OCI-LY7 (cell line): ENCODE measurements at regions not wholly inside any gene's neighbourhood (a gene's known extent, or its start where the extent isn't known, plus 50 kb on each side); places are given as distances from the start of the nearest gene placed in this dataset.
"Not testable (repeated sequence)": the region's sequence is repeated elsewhere in the genome, so short reads cannot be mapped to it uniquely, and the experiment has no call there.

Experiments used
- EZH2phosphoT487 ChIP-seq: fragments of 200-600 bp; sonication (generic); IDR thresholded peaks from 2 replicates; pipeline ENCODE4 v1.6.1; 2018; ENCODE audit warnings: low read depth, borderline replicate concordance, mild to moderate bottlenecking, mixed run types, antibody characterized with exemption, low read length, moderate library complexity, mixed read lengths
- TF ChIP-seq, protein P1 (sequence below): fragments of 200-600 bp; sonication (generic); conservative IDR thresholded peaks from 2 replicates; pipeline ENCODE4 v1.5.1; 2014; ENCODE audit warnings: mild to moderate bottlenecking, antibody characterized with exemption, low read length, moderate library complexity, mixed read lengths

DNA sequence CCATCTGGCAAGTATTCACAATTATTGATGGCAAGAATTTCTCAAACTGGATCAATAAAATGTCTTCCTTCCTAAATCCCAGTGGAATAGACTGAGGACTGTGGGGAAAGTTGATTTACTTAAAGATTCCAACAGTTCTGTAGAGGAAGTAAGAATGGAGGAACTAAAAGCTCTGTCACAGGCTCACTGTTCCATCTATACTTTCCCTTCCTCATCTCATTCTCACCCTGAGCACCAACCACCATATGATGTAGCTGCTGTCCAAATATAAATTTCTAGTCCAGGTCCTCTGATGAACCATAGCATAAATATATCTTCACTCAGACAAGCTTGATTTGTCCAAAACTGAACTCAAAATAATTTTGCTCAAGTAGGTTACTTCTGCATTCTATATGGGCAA, 786.9 kb downstream of the TTLL7 start:
- TF ChIP-seq, protein P1, sequence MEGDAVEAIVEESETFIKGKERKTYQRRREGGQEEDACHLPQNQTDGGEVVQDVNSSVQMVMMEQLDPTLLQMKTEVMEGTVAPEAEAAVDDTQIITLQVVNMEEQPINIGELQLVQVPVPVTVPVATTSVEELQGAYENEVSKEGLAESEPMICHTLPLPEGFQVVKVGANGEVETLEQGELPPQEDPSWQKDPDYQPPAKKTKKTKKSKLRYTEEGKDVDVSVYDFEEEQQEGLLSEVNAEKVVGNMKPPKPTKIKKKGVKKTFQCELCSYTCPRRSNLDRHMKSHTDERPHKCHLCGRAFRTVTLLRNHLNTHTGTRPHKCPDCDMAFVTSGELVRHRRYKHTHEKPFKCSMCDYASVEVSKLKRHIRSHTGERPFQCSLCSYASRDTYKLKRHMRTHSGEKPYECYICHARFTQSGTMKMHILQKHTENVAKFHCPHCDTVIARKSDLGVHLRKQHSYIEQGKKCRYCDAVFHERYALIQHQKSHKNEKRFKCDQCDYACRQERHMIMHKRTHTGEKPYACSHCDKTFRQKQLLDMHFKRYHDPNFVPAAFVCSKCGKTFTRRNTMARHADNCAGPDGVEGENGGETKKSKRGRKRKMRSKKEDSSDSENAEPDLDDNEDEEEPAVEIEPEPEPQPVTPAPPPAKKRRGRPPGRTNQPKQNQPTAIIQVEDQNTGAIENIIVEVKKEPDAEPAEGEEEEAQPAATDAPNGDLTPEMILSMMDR, result not testable (repeated sequence)
- TF ChIP-seq EZH2phosphoT487, result not testable (repeated sequence)
